GM18511 (cell line): ENCODE measurements at regions not wholly inside any gene's neighbourhood (a gene's known extent, or its start where the extent isn't known, plus 50 kb on each side); places are given as distances from the start of the nearest gene placed in this dataset.
"Not testable (repeated sequence)": the region's sequence is repeated elsewhere in the genome, so short reads cannot be mapped to it uniquely, and the experiment has no call there.

Experiments
- ATAC-seq: cut with Tn5 transposase; IDR thresholded peaks from one replicate; pipeline ENCODE4 v1.9.1; 2021; ENCODE audit warnings: mild to moderate bottlenecking, moderate library complexity; ENCODE audit not compliant: unreplicated experiment

- no peak for ATAC-seq
These were observed 401.5 kb downstream of the RPS6KC1 start for GRCh38 chr1:213452501-213452900.

DNA sequence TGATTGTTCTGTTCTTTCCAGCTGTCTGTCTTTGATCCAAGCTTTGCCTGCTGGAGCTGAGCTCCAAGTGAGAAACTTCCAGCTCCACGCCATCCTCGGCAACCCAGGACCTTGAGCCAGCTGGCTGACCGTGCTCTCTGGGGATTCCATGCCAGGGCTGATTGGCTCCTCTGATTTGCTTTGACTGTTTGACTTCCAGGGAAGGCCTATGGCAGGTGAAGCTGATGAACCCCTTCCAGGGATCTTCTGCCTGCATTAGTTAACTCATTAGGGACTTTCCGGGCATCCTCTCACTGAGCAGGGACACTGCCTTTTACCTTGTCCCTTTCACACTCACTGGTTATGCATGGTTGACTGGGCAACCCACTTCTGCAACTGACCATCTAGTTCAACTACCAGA lies 406.1 kb downstream of the RPS6KC1 start:
- ATAC-seq, result no peak

DNA sequence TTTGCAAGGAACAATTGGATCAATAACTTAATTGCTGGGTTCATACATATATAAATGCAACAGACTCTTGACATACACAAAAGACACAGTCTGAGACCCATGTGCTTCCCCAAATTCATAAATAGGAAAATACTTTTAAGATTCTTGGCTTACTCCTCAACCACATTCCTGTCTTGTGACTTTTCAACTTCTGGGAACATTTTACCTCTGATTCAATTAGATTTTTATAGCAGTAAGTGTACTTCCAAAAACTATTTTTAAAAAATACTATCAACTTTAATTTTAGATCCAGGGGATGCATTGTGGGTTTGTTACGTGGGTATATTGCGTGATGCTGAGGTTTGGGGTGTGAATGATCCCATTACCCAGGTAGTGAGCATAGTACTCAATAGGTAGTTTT lies 406.7 kb downstream of the RPS6KC1 start:
- ATAC-seq, result no peak

DNA sequence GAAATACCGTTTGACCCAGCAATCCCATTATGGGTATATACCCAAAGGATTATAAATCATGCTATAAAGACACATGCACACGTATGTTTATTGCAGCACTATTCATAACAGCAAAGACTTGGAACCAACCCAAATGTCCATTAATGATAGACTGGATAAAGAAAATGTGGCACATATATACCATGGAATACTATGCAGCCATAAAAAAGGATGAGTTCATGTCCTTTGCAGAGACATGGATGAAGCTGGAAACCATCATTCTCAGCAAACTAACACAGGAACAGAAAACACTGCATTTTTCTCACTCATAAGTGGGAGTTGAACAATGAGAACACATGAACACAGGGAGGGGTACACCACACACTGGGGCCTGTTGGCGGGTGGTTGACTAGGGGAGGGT lies 411.3 kb downstream of the RPS6KC1 start:
- ATAC-seq, result not testable (repeated sequence)

DNA sequence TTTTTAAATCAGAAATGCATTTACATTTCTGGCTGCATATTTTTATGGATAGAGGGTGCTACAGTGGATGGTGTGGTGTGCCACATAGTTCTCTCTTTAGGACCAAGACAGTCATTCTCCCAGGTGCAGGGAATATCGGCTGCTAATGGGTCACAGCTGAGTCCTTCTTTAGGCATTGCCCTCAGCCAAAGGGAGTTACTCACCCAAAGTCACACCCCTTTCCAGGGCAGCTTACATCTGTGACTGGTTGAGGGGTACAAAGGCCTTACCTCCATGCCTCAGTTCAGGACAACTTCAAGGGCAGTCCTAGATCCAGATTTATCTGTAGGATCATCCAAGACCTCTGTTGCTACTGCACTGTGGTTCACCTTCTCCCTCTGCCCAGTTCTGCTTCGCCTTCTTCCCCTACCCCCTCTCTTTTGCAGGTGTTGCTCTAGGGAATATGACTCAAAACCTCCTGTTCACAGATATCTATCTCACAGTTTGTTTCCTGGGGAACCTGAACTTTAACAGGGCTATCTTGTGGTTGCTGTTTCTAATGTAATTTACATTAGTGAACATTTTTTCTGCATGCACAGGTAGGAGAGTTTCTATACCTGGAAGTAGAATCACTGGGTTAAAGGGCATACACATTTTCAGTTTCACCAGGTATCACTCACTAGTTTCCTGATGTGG lies 413.9 kb downstream of the RPS6KC1 start:
- ATAC-seq, result no peak

DNA sequence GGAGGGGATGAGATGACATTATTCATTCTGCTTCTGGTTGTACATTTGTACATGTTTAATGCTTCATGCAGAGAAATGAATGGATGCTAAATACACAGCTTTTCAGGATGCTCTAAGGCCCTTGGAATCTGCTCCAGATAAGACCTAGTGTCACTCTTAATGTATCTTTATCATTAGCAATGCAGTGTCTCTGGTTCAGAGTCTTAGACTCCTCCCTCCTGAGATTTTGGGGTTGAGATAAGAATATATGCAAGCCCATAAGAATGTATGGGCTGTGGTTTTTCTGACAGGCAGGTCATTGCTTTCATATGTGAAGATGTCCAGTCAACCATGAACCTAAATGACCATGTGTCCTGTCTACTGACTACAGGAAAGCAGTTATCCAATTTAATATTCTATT lies 415.5 kb downstream of the RPS6KC1 start:
- ATAC-seq, result no peak

DNA sequence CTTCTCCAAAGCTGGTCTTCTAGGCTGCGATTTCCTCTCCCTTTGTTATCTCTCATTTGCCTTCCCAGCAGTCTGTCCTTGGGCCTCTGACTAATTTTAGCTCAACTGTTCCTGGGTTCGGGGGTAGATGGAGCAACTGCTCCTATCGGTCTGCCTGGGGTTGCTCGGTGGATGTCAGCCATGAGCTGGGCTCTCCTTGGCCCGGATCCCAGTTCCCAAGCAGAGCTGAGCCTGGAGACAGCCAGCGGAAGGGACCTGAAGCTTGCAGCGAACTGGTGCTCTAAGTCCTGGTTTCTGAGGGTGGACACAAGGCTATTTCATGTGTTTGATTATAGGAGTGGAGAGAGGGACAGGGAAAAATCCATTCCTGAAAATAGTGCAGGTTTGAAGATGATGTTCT lies 423.0 kb downstream of the RPS6KC1 start:
- ATAC-seq, result no peak

DNA sequence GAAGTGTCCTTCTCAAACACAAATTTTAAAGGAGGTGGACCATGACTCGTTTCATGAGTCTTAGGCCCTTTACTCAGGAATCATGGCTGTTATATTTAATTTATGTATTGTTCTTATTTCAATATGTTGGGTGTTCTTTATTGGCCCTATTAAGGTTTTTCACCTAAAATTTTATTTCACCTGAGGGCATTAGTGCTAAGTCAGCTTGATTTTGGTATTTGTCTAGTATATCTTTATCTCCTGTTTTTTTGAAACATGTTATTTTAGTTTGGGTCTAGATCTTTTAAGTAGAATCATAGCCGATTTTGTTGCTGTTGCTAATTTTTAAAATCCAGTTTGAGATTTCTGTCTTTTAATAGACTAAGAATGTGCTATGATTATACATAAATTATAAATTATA lies 430.4 kb downstream of the RPS6KC1 start:
- ATAC-seq, result no peak

DNA sequence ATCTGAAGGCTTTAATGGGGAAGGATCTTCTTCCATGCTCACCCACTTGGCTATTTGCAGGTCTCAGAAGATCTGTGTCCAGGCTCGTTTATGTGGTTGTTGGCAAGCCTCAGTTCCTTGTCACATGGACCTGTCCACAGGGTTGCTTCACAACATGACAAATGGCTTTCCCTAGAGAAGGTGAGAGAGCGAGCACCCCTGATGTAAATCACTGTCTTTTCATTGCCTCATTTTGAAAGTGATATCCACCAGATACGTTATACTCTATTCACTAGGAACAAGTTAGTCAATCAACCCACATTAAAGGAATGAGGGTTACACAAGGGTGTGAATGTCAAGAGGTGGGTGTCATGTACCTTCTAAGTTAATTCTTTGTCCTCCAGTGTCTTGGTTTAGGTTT lies 433.3 kb downstream of the RPS6KC1 start:
- no peak for ATAC-seq

DNA sequence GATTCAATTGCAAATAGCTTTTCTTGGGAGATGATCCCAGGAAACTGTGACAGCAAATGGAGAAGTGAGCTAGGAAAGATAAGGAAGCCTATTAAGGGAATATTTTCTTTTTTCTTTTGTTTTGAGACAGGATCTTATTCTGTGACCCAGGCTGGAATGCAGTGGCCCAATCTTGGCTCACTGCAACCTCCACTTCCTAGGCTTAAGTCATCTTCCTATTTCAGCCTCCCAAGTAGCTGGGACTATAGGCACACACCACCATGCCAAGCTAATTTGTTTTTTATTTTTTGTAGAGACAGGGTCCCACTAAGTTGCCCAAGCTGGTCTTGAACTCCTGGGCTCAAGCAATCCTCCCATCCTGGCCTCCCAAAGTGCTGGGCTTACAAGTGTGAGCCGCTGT lies 433.7 kb downstream of the RPS6KC1 start:
- no peak for ATAC-seq

DNA sequence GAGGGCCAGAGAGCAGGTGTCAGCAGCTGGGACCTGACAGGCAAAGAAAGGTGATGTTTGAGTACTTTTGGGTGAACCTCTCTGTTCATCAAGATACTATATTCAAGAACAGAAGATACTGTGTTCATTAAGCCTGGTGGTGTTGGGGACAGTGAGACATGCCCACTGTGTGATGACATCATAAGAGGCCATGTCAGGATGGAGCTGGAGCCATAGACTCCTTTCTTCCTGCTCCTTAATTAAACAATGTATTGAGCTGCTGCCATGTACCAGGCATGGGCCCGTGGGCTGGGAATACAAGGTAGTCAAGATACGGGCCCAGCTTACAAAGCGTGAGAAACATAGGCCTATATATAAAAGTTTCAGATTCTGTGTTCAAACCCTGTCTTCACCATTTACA lies 435.4 kb downstream of the RPS6KC1 start:
- no peak for ATAC-seq

- no peak for ATAC-seq
These were observed 440.4 kb downstream of the RPS6KC1 start for GRCh38 chr1:213491468-213491867.

DNA sequence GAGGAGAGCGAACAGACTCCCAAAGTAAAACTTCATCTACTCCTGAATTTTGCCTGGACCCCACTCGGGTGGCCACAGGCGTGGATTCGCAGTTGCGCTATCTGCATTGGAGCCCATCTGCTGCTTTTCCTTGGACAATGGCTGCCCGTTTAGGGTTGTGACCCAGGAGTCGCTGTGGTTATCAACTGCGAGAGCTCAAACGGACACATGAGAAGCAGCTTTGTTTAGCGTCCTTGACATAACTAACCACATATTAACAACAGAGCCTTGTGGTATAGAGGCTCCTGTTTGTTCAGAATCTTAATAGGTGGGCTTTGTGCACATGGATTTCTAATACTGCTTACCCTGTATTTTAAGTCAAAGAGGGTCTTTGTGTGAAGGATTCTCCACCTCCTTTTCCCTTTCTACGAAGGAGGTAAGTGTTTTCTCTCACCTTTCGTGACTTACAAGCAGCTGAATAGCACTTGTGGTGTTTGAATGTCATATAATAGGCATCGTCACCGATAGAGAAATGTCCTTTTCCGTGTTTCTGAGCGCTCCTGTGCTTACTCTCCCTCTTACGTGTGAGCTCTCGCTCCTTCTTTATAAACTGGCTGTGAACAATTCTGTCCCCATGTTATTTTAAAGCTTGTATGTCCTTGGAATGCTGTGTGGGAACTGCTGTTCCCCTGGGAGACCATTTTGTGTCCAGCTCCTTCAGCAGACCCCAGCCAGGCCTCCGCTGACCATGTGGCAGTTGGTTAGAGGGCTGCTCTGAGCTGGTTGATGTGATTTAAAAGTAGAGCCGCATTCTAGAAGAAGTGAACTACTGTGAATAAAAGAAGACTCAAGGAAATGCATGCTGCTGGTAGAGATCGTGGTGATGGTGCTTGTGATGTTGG lies 441.4 kb downstream of the RPS6KC1 start:
- no peak for ATAC-seq

DNA sequence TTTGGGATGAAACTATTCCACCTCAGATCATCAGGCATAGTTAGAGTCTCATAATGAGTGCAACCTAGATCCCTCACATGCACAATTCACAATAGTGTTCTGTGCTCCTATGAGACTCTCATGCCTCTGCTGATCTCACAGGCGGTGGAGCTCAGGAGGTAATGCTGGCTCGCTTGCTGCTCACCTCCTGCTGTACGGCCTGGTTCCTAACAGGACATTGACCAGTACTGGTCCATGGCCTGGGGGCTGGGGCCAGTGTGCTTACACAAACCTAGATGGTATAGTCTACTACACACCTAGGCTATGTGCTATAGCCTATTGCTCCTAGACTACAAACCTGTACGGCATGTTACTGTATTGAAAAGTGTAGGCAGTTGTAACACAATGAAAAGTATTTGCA lies 448.4 kb downstream of the RPS6KC1 start:
- no peak for ATAC-seq

- ATAC-seq, result no peak
These were observed 456.6 kb downstream of the RPS6KC1 start for GRCh38 chr1:213507472-213508223.

DNA sequence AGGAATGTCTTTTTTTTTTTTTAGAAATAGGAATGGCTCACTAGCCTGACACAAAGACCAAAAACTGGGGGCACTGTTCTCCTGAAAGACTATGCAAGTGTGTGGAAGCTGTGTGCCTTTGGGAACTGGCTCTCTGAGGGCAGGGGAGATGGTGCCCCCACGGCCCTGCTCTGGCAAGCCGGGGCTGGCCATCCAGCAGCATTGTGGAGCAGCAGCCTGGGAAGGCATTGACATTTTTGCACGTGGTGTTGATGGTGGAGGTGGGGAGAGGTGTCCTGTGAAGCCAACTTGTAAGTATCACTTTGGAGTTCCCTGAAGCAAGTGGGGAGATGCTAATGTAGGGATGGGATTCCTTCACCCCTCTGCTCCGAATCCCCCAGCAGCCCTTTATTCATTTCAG lies 460.1 kb downstream of the RPS6KC1 start:
- ATAC-seq, result no peak

- no peak for ATAC-seq
These were observed 461.3 kb downstream of the RPS6KC1 start for GRCh38 chr1:213512316-213512715.

GRCh38 chr1:213513006-213513405 lies 462.0 kb downstream of the RPS6KC1 start:
- ATAC-seq, result no peak

DNA sequence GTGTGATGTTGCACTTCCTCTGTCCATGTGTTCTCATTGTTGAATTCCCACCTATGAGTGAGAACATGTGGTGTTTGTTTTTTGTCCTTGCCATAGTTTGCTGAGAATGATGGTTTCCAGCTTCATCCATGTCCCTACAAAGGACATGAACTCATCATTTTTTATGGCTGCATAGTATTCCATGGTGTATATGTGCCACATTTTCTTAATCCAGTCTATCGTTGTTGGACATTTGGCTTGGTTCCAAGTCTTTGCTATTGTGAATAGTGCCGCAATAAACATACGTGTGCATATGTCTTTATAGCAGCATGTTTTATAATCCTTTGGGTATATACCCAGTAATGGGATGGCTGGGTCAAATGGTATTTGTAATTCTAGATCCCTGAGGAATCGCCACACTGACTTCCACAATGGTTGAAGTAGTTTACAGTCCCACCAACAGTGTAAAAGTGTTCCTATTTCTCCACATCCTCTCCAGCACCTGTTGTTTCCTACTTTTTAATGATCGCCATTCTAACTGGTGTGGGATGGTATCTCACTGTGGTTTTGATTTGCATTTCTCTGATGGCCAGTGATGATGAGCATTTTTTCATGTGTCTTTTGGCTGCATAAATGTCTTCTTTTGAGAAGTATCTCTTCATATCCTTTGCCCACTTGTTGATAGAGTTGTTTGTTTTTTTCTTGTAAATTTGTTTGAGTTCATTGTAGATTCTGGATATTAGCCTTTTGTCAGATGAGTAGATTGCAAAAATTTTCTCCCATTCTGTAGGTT lies 463.6 kb downstream of the RPS6KC1 start:
- ATAC-seq, result not testable (repeated sequence)

GRCh38 chr1:213519098-213519497 lies 468.1 kb downstream of the RPS6KC1 start:
- ATAC-seq, result no peak

DNA sequence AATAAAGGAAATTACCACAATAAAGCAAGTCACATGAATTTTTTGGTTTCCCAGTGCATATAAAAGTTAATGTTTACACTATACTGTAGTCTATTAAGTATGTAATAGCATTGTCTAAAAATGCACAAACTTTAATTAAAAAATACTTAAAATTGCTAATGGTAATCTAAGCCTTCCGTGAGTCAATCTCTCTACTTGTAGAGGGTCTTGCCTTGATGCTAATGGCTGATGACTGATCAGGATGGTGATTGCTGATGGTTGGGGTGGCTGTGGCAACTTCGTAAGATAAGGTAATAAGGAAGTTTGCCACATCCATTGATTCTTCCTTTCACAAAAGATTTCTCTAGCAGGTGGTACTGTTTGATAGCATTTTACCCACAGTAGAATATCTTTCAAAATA lies 466.6 kb upstream of the PROX1 start:
- no peak for ATAC-seq
